KOPT-K1 (cell line): ENCODE measurements at regions not wholly inside any gene's neighbourhood (a gene's known extent, or its start where the extent isn't known, plus 50 kb on each side); places are given as distances from the start of the nearest gene placed in this dataset.
"Not testable (repeated sequence)": the region's sequence is repeated elsewhere in the genome, so short reads cannot be mapped to it uniquely, and the experiment has no call there.

ENCODE experiments used
- H3K27ac ChIP-seq: fragments of 200-600 bp; sonication (generic); 2 replicates; pipeline ENCODE4 v1.5.1; 2016; ENCODE audit warnings: antibody characterized with exemption, mild to moderate bottlenecking, low read depth, low read length; ENCODE audit not compliant: poor library complexity, severe bottlenecking
- H3K36me3 ChIP-seq: fragments of 200-600 bp; sonication (generic); 2 replicates; pipeline ENCODE4 v1.5.1; 2017; ENCODE audit warnings: antibody characterized with exemption, mild to moderate bottlenecking, low read length, moderate library complexity; ENCODE audit not compliant: insufficient read depth
- H3K9me3 ChIP-seq: fragments of 200-600 bp; sonication (generic); 2 replicates; pipeline ENCODE4 v1.5.1; 2017; ENCODE audit warnings: antibody characterized with exemption, low read length, mild to moderate bottlenecking; ENCODE audit not compliant: insufficient read depth, poor library complexity, severe bottlenecking

GRCh38 chr6:155889410-155889809 is 433.8 kb upstream of the NOX3 start:
- Histone ChIP-seq H3K27ac (no peak overlapping the region), H3K9me3 (no peaks in the 10 kb centered on the region), H3K36me3 (no peaks in the 10 kb centered on the region)

- Histone ChIP-seq H3K9me3 (no peaks in the 10 kb centered on the region), H3K27ac (no peak overlapping the region), H3K36me3 (no peaks in the 10 kb centered on the region)
Observed at GRCh38 chr6:155887421-155887820, 431.8 kb upstream of the NOX3 start.

- Histone ChIP-seq H3K9me3 (no peaks in the 10 kb centered on the region), H3K36me3 (no peaks in the 10 kb centered on the region), H3K27ac (no peak overlapping the region)
Observed at GRCh38 chr6:155883741-155884140, 428.1 kb upstream of the NOX3 start.

- H3K36me3 ChIP-seq: no peaks in the 10 kb centered on the region
- H3K9me3 ChIP-seq: no peaks in the 10 kb centered on the region
- H3K27ac ChIP-seq: no peak overlapping the region
Observed at GRCh38 chr6:155883334-155883731, 427.7 kb upstream of the NOX3 start.

- Histone ChIP-seq H3K27ac (no peak overlapping the region), H3K9me3 (no peaks in the 10 kb centered on the region)
Observed at GRCh38 chr6:155882527-155883333, 427.1 kb upstream of the NOX3 start.

GRCh38 chr6:155881826-155882526 is 426.3 kb upstream of the NOX3 start:
- H3K27ac ChIP-seq: no peak overlapping the region
- H3K36me3 ChIP-seq: no peaks in the 10 kb centered on the region
- no peaks in the 10 kb centered on the region for H3K9me3 ChIP-seq

More at GRCh38 chr6:155882527-155883333, 427.1 kb upstream of the NOX3 start:
- H3K36me3 ChIP-seq: no peaks in the 10 kb centered on the region

GRCh38 chr6:155880900-155881299 is 425.3 kb upstream of the NOX3 start:
- no peaks in the 10 kb centered on the region for H3K9me3 ChIP-seq
- H3K27ac ChIP-seq: no peak overlapping the region
- H3K36me3 ChIP-seq: no peaks in the 10 kb centered on the region

- Histone ChIP-seq H3K9me3 (no peaks in the 10 kb centered on the region), H3K27ac (no peak overlapping the region), H3K36me3 (no peaks in the 10 kb centered on the region)
Observed at GRCh38 chr6:155872961-155873360, 417.3 kb upstream of the NOX3 start.

- Histone ChIP-seq H3K36me3 (no peaks in the 10 kb centered on the region), H3K9me3 (no peaks in the 10 kb centered on the region), H3K27ac (no peak overlapping the region)
Observed at GRCh38 chr6:155867682-155868081, 412.0 kb upstream of the NOX3 start.

GRCh38 chr6:155866676-155867390 is 411.2 kb upstream of the NOX3 start:
- H3K27ac ChIP-seq, H3K36me3 ChIP-seq, H3K9me3 ChIP-seq: not testable (repeated sequence)

- Histone ChIP-seq H3K27ac (no peak overlapping the region), H3K9me3 (no peaks in the 10 kb centered on the region), H3K36me3 (no peaks in the 10 kb centered on the region)
Observed at GRCh38 chr6:155861821-155862220, 406.2 kb upstream of the NOX3 start.

GRCh38 chr6:155858906-155859305 is 403.3 kb upstream of the NOX3 start:
- not testable (repeated sequence) for H3K27ac ChIP-seq, H3K9me3 ChIP-seq, H3K36me3 ChIP-seq

GRCh38 chr6:155854787-155855186 is 399.1 kb upstream of the NOX3 start:
- Histone ChIP-seq H3K9me3 (no peaks in the 10 kb centered on the region), H3K27ac (no peak overlapping the region), H3K36me3 (no peaks in the 10 kb centered on the region)

GRCh38 chr6:155853011-155853410 is 397.4 kb upstream of the NOX3 start:
- no peaks in the 10 kb centered on the region for H3K36me3 ChIP-seq
- H3K27ac ChIP-seq: no peak overlapping the region
- H3K9me3 ChIP-seq: no peaks in the 10 kb centered on the region

GRCh38 chr6:155850408-155850841 is 394.8 kb upstream of the NOX3 start:
- Histone ChIP-seq H3K27ac (no peak overlapping the region), H3K36me3 (no peaks in the 10 kb centered on the region), H3K9me3 (no peaks in the 10 kb centered on the region)
